Tibial nerve (tissue), 4 donors: ENCODE measurements at regions not wholly inside any gene's neighbourhood (a gene's known extent, or its start where the extent isn't known, plus 50 kb on each side); places are given as distances from the start of the nearest gene placed in this dataset.

Experiments
- DNase-seq, 2 donors: peaks; one replicate each; pipeline ENCODE4 v3.0.0-alpha.2; 2019; ENCODE audit warnings: low spot score in 2 of 2
- H3K27ac ChIP-seq, 4 donors: fragments of 200-600 bp; sonication (generic) in 3 of 4; one replicate each; pipeline ENCODE4 v1.5.1; 2017 to 2019; ENCODE audit warnings: mild to moderate bottlenecking in 1 of 4
- H3K27me3 ChIP-seq, 2 donors: fragments of 200-600 bp; sonication (generic) in 1 of 2; one replicate each; pipeline versions ENCODE4 v1.5.1 to v1.6.0; 2017 to 2019
- H3K36me3 ChIP-seq, 3 donors: fragments of 200-600 bp; sonication (generic); one replicate each; pipeline ENCODE4 v1.5.1; 2018 to 2019
- H3K4me1 ChIP-seq, 4 donors: fragments of 200-600 bp; sonication (generic) in 3 of 4; one replicate each; pipeline ENCODE4 v1.5.1; 2017 to 2019
- H3K4me3 ChIP-seq, 4 donors: fragments of 200-600 bp; sonication (generic) in 3 of 4; one replicate each; pipeline ENCODE4 v1.5.1; 2017 to 2019; ENCODE audit warnings: mild to moderate bottlenecking in 1 of 4, moderate library complexity in 1 of 4
- H3K9me3 ChIP-seq, 4 donors: fragments of 200-600 bp; sonication (generic) in 3 of 4; one replicate each; pipeline ENCODE4 v1.5.1; 2017 to 2019
- EP300 ChIP-seq, 2 donors: sonication (generic); formaldehyde crosslinking; IDR thresholded peaks; one replicate each; pipeline ENCODE4 v1.6.1; 2017; ENCODE audit warnings: antibody characterized with exemption in 2 of 2, mild to moderate bottlenecking in 1 of 2
- POLR2A ChIP-seq, 2 donors: fragments of 450-650 bp; IDR thresholded peaks; one replicate each; pipeline ENCODE4 v1.6.1; 2017; ENCODE audit warnings: antibody characterized with exemption in 2 of 2, mild to moderate bottlenecking in 2 of 2, moderate library complexity in 2 of 2
- WGBS, 2 donors: methylation state at CpG; one replicate each; pipeline ENCODE4 v1.1.5; 2018; 5-methylcytosine and 5-hydroxymethylcytosine counted together
- TF ChIP-seq, protein P1 (sequence below), 5 experiments: fragments of 200-600 bp in 3 of 5; fragments of 450-650 bp in 2 of 5; sonication (generic) in 3 of 5; IDR thresholded peaks; one replicate each; pipeline ENCODE4 v1.5.1; 2016 to 2019; ENCODE audit warnings: antibody characterized with exemption in 5 of 5, mild to moderate bottlenecking in 3 of 5, moderate library complexity in 2 of 5

DNA sequence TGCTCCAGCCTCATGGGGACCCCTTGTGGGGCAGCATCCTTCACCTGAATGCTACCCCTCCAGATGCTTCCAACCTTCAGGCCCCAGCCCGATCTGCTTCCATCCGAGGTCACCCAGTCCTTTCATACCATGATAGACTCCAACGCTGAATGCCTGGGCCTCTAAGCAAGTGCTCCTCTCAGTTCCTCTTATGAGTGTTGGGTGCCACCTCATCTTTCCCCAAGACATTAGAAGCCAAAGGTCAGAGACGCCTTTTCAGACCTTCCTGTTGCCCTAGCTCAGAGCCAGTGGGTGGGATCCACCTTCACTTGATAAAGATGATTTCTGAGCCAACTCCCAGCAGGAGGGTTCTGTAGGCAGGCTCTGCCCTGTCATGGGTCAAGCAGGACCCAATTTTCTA lies 174.5 kb upstream of the MGAT5 start:
- no peak for DNase-seq
- TF ChIP-seq EP300 (IDR thresholded peaks at IDR 0.05) (no peak), POLR2A (IDR thresholded peaks at IDR 0.05) (no peak)
- TF ChIP-seq, protein P1, sequence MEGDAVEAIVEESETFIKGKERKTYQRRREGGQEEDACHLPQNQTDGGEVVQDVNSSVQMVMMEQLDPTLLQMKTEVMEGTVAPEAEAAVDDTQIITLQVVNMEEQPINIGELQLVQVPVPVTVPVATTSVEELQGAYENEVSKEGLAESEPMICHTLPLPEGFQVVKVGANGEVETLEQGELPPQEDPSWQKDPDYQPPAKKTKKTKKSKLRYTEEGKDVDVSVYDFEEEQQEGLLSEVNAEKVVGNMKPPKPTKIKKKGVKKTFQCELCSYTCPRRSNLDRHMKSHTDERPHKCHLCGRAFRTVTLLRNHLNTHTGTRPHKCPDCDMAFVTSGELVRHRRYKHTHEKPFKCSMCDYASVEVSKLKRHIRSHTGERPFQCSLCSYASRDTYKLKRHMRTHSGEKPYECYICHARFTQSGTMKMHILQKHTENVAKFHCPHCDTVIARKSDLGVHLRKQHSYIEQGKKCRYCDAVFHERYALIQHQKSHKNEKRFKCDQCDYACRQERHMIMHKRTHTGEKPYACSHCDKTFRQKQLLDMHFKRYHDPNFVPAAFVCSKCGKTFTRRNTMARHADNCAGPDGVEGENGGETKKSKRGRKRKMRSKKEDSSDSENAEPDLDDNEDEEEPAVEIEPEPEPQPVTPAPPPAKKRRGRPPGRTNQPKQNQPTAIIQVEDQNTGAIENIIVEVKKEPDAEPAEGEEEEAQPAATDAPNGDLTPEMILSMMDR (IDR thresholded peaks at IDR 0.05) = no peak
- Histone ChIP-seq H3K4me1 (peaks cover 0 to 6% (median 0%) of the 10 kb centered on the region in 4 donors), H3K36me3 (no peaks in the 10 kb centered on the region), H3K9me3 (no peaks in the 10 kb centered on the region), H3K27me3 (no peaks in the 10 kb centered on the region), H3K4me3 (no peak overlapping the region), H3K27ac (no peak overlapping the region)
- 92 to 94% methylated on average over 4 of the region's 4 CpGs for WGBS, 2 donors

DNA sequence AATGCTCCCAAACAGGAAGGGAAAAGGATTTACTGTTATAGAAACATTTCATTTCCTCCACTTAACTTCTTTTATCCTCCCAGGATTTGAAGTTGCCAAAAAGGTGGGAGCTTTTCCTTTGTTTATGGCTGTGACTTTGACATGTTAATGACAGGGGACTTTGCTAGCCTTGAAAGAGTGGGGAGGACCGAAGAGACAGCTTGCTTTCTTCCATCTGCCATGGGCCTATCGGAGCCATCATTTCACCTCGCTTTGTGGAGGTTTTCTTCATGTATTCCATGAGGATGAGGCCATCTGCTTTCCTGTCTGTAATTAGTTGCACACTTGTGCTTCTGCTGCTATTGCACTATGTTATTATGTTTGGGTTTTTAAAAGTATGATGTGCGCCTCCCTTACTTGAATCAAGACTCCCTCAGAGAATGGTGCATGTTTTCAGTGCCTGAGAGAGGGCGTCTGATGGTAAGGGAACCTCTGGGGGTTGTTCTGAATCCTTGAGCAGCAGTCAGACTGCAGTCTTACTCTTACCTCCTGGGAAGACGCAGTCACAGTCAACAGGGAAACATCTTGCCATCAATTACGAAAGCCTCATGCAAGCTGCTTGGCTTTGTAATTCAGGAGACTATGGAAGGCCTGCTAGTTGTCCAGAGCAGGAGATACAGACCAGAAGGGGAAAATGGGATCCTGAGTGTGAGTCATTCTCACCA lies 173.3 kb upstream of the MGAT5 start:
- Histone ChIP-seq H3K27me3 (no peaks in the 10 kb centered on the region), H3K4me1 (peaks cover 0 to 6% (median 0%) of the 10 kb centered on the region in 4 donors), H3K9me3 (no peaks in the 10 kb centered on the region), H3K4me3 (no peak overlapping the region), H3K36me3 (no peaks in the 10 kb centered on the region), H3K27ac (no peak overlapping the region)
- 68 to 74% methylated on average over 7 of the region's 7 CpGs for WGBS, 2 donors
- TF ChIP-seq, protein P1 (IDR thresholded peaks at IDR 0.05) = no peak
- no peak for DNase-seq

DNA sequence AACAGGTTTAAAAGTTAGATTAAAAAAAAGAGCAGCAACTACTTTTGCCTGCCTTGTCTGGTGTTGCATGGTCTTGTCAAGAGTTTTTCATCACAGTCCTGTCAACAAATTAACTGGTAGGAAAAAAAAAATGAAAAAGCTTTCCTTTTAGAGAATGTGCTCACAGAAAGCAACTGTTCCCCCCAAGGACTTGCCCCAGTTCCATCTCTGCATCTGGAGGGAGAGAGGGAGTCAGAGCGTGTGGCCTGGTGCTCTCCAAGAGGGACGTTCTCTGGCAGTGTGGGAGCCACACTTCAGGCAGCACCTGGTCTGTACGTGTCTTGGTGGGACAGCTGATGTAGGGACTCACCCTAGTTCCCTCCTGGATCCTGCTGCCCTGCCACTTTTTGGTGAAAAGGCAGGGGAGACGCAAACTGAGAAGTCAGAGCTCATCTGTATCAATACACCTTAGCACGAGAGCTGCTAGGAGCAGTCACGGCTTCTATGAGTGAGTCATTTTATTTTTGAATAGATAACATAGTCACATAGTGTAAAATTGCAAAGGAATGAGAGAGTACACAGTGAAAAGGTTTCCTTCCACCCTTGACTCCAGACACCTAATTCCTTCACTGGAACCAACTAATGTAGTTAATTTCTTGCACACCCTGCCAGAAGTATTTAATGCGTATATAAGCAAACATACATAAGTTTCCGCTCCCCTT lies 172.5 kb upstream of the MGAT5 start:
- H3K36me3 ChIP-seq = no peaks in the 10 kb centered on the region
- no peak for DNase-seq
- no peak overlapping the region for H3K27ac ChIP-seq
- TF ChIP-seq POLR2A (IDR thresholded peaks at IDR 0.05) (no peak), EP300 (IDR thresholded peaks at IDR 0.05) (no peak)
- TF ChIP-seq, protein P1 (IDR thresholded peaks at IDR 0.05) = no peak
- 80% methylated on average over 8 of the region's 8 CpGs for WGBS, 2 donors
- H3K4me3 ChIP-seq = no peak overlapping the region
- no peaks in the 10 kb centered on the region for H3K27me3 ChIP-seq
- no peaks in the 10 kb centered on the region for H3K9me3 ChIP-seq
- peaks cover 0 to 6% (median 0%) of the 10 kb centered on the region in 4 donors for H3K4me1 ChIP-seq

DNA sequence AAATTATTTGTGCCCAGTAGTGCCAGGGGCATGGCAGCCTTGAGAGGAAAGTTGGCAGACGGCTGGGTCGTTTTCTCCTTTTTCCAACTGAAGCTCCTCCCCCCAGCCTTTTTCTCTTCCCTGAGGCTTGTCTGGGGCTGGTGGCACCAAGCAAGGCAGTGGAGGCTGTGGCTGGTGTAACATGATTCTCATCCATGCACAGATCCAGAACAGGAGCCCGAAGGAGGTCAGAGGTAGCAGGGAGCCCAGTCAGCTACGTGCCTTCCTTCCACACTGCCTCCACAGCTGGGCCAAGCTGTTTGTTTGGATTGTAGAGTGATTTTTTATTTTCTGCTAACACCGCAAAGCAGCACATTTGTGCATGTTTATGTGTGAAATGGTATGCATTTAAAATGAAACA lies 170.3 kb upstream of the MGAT5 start:
- no peak overlapping the region for H3K4me3 ChIP-seq
- no peaks in the 10 kb centered on the region for H3K36me3 ChIP-seq
- no peak for DNase-seq
- TF ChIP-seq EP300 (IDR thresholded peaks at IDR 0.05) (no peak), POLR2A (IDR thresholded peaks at IDR 0.05) (no peak)
- TF ChIP-seq, protein P1 (IDR thresholded peaks at IDR 0.05) = no peak
- no peaks in the 10 kb centered on the region for H3K9me3 ChIP-seq
- WGBS, 2 donors = 59 to 67% methylated on average over 5 of the region's 5 CpGs
- H3K27me3 ChIP-seq = no peaks in the 10 kb centered on the region
- peaks cover 0 to 2% (median 0%) of the 10 kb centered on the region in 4 donors for H3K4me1 ChIP-seq
- H3K27ac ChIP-seq = no peak overlapping the region

DNA sequence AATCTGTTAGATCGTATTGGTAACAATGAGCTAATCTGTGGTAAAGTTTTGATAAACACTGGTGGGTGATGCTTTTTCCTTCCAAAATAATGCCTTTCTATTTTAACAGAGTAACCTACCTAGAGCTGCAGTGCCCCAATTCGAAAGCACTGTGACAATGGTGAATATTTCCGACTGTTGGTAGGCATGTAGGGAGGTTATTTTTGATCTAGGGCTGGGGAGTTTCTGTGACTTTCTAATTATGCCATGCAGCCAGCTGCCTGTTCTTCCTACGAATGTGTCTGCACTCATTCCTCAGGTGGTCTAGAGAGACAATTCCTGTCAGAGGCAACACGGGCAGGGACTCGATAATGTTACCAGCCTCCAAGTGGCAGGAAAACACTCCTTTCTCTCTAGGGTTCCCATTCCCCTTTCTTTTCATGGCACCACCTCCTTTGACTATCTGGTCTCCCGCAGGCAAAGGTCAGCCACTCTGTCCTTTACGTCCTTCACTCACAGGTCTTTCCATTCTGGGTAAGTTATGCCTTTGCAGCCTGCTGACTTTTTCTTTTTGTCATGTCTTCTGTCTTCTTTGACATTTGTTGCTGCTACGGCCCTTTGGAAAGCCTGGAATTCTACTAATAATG lies 167.2 kb upstream of the MGAT5 start:
- DNase-seq = no peak
- H3K4me1 ChIP-seq = no peaks in the 10 kb centered on the region
- no peak overlapping the region for H3K4me3 ChIP-seq
- H3K27ac ChIP-seq = no peak overlapping the region
- no peaks in the 10 kb centered on the region for H3K36me3 ChIP-seq
- H3K27me3 ChIP-seq = no peaks in the 10 kb centered on the region
- no peaks in the 10 kb centered on the region for H3K9me3 ChIP-seq
- TF ChIP-seq POLR2A (IDR thresholded peaks at IDR 0.05) = no peak
- TF ChIP-seq, protein P1 (IDR thresholded peaks at IDR 0.05) = no peak
- TF ChIP-seq EP300 (IDR thresholded peaks at IDR 0.05) = no peak
- WGBS, 2 donors = 61 to 66% methylated on average over 9 of the region's 9 CpGs
